Activated CD4-positive, alpha-beta T cell treated with anti-CD3 and anti-CD28 coated beads, Interleukin-2, amount 50 U/mL, for 24 hours (primary cell): ENCODE measurements at regions not wholly inside any gene's neighbourhood (a gene's known extent, or its start where the extent isn't known, plus 50 kb on each side); places are given as distances from the start of the nearest gene placed in this dataset.
"Not testable (repeated sequence)": the region's sequence is repeated elsewhere in the genome, so short reads cannot be mapped to it uniquely, and the experiment has no call there.

Source experiments
- DNase-seq, 2 donors: peaks; one replicate each; pipeline ENCODE4 v3.0.0-alpha.2; 2020; ENCODE audit warnings: low read depth in 1 of 2, low spot score in 1 of 2

DNA sequence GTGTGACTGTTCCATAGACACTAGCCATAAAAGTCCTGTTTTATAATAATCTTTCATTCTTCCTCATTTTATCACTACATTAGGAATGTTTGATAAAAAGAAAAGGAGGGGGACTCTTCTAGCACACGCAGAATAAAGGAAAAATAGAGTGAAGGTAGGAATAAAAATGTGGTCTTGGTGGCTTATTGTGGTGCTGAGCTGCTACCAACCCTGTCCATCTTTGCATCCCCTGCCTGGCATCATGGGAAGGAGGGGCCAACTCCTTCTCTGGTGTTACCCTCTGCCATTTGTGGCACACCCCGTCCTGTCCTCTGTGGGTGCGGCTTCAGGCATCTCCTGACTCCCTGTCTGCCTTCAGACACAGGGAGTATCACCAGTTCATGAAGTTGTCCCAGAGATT lies 104.9 kb upstream of the ZNF536 start:
- no peak for DNase-seq

DNA sequence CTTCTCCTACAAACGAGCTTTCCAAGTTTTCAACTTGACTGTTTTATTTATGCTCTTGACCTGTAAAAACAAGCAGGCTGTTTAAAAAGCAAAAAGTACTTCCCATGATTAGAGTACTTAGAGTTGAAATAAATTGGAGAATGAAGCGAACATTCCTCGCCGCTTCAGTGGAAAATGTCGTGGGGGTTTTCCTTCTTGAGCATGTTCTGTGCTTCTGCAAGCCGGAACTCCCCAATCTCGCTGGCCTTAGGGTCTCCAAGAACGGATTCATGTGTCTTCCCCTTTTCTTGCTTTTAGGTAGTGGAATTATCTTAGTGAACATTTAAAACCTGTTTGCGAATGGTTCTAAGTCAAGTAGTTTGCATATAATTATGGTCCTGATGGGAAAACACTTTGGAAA lies 103.6 kb upstream of the ZNF536 start:
- DNase-seq, result no peak

DNA sequence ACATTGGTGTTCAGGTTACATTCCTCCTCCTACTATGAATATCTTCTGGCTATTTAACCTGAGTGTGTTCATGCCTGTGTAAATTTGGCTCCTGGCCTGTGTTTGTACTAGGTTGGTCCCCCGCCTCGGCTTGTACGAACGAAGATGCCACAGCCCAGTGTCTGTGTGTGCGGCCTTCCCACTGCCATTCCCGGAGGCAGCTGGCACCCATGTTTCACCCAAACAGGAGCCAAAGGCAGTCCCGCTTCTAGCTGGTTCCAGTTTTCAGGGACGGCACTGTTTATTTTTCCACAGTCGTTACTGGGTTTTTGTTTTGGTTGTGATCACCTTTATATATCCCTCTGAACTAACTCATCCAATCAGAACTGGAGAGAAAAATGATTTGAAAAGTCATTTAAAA lies 102.5 kb upstream of the ZNF536 start:
- DNase-seq, result no peak

DNA sequence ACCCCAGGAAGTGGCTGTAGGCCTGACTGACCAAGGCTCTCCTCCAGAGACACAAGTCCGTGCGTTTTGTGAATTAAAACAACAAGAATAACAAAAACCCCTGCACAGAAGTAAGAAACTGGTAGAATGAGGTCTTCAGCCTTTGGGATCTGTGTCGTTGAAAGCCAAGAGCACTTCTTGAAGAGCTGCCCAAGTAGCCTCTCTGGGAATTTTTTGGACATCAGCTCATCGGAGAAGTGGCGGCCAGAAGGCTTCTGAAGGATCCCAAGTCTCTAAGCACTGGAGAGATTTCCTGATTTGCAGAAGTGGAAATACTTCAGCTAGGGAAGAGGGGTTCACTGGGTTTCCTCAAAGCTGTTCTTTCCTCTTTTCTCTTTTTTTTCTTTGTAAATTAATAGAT lies 100.4 kb upstream of the ZNF536 start:
- DNase-seq, result no peak

DNA sequence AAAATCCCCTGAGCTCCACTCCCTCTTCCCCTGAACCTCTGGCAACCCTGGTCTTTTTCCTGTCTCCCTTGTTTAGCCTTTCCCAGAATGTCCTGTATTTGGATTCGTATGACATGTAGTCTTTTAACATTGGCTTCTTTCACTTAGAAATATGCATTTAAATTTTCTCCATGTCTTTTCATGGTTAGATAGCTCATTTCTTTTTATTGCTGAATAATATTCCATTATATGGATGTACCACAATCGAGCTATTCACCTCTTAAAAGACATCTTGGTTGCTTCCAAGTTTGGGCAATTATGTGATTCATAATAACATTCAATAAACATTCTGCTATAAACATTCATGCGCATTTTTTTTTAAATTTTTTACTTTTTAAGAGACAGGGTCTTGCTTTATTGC lies 99.6 kb upstream of the ZNF536 start:
- no peak for DNase-seq

DNA sequence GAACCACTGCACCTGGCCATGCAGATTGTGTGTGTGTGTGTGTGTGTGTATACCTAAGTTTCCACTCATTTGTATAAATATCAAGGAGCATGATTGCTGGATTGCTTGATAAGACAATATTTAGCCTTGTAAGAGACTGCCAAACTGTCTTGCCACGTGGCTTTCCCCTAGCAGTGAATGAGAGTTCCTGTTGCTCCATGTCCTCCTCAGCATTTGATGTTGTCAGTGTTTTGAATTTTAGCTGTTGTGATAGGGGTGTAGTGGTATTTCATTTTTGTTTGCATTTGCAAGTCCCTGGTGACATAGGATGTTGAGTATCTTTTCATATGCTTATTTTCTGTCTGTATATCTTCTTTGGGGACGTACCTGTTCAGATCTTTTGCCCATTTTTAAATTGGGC lies 99.0 kb upstream of the ZNF536 start:
- DNase-seq, result no peak

DNA sequence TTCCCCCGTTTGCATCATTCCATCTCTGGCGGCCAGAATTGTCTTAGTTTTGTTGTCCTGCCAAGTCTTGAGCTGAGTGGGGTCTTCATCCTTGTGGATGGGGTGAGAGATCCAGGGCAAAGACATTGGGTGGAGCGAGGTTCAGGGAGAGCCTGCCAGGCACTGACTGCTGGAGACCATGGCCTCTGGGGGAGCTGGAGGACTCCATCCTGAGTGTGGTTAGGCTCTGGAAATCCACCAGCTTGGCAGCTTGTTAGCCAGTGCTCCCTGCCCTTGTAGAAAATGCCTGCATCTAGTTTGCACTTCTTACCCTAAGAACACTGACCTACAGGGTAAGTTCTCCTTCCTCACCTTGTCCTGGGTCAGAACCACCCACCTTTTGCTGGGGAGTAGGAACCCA lies 97.2 kb upstream of the ZNF536 start:
- DNase-seq, result no peak

DNA sequence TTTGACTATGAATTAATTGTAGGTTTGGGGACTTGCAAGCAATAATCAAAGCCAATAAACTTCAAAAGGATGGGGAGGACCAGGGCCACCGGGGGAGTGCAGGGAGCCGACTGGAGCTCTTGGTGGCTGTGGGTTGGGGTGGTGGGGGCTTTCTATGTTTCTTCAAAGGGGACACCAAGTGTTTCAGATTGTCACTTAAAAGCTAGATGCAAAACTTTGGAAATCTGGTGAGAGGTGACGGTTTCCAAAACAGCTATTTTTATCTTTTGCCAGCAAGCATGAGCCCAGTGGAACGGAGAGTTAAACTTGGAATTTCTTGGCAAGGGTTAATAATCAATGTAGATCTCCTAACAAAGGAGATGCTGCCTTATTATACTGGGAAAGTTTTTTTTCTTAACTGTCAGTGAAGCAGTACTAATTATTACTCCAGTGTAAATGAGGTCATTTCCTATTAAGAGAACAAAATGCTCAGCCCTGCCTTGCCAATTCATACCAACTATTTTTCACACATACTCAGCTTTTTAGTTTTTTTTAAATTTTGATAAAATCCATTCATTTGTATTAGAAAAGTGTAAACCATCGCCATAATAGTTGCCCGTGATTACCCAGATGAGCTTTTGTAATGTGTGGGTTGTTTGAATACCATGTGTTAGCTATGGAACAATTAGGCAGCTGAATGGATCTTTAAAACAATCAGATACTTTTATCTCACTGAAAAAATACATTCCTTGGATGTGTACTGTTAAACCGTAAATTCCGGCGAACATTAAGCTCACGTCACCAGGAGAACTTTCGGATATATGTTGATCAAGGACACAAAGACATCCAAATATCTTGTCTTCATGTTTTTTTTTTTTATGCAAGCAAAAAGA lies 95.9 kb upstream of the ZNF536 start:
- DNase-seq, result no peak

DNA sequence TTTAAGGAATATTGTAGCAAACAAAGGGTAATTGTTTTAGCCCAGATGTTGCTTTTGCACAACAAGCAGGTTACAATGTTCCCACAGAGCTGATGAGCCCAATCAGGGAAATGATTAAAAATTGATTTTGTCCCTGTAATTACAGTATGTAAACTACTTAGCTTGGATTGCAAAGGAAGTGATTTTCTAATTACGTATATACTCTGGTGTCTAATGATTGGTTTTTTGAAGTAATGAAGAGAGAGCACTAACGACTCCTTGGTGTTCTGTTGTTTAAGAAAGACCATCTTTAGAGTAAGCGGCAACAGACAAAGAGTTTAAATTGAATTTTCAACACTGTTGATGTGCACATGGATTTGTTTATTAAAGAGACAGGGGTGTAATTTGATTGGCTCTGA lies 95.3 kb upstream of the ZNF536 start:
- DNase-seq, result no peak

DNA sequence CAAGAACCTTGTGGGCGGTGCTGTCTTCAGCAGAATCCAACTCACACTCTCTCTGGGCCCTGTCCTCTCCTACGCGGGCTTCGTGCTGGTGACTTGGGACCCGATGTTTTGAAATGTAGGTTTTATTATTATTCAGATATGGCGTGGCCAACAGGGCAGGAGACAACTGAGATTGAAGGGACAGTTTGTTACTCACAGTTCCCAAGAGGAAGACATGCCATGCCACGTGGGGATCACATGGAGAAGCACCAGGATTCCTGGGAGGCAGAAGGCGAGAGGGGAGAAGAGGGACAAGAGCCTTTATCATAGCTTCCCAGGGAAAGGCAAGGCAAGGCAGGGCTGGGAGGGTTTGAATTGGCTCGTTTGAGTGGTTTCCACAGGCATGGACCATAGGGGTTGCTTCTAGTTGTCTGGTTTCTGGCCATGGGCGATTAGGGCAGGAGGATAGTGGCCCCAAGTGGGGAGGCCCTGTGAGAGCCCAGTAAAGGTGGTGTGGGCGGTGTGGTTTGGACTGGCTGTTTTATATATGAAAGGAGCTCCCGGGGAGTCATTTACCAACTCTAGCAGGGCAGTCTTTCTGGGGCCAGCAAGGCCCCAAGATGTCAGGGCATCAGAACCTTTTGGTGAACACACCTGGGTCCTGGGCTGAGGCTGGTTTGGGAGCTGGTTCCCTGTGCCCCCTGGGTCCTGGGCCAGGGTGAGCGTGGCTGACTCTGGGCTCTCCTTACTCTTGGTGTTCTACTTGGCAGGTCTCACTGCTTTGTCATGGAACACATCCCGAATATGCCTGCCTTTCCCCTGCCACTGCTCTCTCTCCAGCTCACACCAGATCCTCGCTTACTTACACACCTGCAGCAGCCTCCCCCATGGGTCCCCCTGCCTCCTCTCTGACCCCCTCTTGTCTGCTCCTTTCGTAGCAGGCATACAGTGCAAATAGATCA lies 94.0 kb upstream of the ZNF536 start:
- no peak for DNase-seq

DNA sequence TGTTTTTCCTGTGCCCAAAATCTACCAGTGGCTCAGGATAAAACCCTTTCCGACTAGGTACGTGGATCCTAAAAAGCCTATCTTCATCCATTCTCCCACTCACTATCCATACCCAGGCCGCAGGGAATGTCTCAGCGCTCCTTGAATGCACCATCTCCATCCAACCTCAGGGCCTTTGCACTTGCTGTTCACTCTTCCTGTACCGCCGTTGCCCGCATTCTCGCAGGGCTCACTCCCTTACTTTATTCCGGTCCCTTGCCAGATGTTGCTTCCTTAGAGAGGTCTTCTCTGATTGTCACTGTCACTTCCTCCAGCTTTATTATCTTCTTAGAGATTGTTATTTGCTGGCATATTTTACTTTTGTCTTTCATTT lies 93.3 kb upstream of the ZNF536 start:
- no peak for DNase-seq

DNA sequence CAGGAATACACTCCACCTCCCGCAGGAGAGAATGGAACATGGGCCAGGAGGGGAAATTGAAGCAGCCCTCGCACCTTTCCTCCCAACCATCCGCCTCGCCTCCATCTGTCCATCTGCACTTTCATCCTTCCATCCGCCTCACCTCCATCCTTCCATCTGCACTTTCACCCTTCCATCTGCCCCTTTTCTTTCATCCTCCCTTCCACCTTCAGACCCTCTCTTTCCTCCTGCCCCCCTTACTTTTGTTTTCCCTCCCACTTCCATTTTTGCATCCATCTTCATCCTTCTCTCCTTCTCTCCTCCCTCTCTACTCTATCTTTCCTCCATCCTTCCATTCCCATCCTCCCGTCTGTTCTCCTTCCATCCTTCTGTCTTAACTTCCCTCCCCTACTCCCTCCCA lies 92.2 kb upstream of the ZNF536 start:
- DNase-seq, result no peak

DNA sequence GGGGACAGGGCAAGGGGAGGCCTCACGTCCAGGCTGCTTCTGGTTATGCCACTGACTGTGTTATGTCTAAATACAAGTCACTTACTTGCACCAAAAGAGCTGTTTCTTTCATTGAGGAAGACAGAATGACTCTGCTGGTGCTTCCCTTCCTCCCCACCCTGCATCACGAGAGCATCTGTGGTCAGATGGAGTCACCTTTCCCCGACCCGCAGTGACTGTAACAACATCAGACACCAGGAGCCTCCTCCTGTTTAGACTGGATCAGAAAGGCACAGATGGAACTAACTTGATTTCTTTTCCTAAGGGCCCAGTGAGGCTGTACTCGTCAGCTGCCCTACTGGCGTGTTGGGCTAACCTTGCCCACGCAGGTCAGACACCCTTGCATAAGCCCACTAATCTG lies 90.3 kb upstream of the ZNF536 start:
- no peak for DNase-seq

DNA sequence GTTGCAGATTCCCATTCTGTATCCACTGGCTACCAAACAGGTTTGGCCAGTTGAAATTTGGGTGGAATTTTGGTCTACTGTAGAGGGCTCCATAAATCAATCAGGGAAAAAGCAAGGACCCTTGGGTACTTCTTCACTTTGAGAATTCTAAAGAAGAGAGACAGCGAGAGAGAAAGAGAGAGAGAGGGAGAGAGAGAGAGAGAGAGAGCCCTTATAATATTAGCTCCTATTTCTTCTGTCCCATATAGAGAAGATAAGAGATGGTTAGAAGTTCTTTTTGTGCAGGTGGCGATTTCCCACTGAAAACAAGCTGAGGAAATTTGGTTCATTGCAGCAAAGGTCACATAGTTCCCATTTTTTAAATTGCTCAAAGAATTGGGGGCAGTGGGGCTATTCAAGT lies 88.6 kb upstream of the ZNF536 start:
- no peak for DNase-seq

DNA sequence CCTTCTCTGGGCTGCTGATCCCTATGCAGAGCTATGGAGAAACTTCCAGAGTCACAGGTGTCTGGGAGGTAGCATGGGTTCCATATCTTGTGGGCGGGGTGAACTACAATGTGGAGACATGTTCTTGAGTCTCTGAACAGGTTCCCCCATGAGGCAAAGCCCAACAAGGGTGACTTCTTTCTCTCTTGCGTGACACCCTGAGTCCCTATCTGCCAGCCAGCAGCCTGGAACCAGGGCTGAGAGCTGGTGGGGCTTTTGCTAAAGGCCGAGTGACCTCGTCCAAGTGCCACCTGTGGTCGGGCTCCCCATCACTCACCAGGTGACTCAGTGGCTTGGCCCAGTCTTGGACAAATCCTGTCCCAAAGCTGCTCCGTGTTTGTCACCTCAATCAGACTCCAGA lies 88.0 kb upstream of the ZNF536 start:
- DNase-seq, result no peak

DNA sequence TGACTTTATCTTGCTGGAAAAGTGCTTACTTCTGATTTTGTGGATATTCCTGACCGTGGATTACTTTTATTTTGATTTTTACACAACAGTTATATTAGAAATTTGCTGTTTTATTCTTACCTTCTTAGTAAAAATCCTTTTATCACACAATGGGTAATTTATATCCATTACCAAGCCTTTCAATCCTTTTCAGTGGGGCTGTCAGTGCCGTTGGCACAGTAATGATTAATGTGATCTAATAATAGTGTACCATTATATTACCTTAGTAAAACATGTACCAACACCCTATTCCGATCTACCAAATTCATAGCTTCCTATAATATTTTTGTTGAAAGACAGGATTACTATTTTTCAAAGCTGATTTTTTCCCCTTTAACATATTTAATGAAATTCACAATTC lies 87.3 kb upstream of the ZNF536 start:
- no peak for DNase-seq

DNA sequence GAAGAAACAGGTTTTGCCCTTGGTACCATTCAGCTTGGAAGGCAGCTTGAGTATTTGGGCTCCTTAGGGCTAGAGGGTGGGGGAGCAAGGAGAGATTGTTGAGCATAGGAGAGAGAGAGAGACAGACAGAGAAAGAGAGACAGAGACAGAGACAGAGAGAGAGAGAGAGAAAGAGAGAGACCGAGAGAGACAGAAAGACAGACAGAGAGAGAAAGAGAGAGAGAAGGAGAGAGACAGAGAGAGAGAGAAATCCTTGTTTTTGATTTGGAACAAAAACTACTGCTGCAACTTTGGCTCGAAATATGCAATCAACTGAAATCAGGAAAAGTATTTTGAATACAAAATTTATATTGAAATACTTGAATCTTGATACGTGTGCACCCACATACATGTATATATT lies 85.8 kb upstream of the ZNF536 start:
- no peak for DNase-seq

DNA sequence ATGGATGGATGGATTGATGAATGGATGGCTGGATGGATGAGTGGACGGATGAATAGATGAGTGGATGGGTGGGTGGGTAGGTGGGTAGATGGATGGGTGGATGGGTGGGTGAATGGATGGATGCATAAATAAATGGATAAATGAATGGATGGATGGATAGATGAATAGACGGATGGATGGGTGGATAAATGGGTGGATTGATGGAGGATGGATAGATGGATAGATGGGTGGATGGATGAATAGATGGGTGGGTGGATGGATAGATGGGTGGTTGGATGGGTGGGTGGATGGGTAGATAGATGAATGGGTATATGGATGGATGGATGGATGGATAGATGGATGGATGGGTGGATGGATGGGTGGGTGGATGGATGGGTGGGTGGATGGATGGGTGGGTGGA lies 84.9 kb upstream of the ZNF536 start:
- no peak for DNase-seq

DNA sequence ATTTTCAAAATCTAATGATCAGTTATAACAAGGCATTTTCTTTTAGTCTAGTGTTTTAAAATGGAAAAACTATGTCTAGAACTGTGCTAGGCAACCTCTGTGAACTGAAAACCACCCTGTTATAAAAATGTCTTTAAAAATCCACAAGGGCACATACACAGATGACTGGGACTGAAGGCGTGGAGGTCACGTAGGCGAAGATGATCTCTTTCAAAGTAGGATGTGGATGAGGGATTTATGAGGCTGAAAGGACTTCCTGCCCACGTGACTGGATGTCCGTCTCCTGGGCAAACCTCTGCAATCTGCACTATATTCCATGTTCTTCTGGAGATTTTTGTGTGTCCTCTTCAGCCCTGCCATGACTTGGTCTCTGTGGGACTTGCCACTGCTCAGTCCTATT lies 84.2 kb upstream of the ZNF536 start:
- DNase-seq, result no peak

DNA sequence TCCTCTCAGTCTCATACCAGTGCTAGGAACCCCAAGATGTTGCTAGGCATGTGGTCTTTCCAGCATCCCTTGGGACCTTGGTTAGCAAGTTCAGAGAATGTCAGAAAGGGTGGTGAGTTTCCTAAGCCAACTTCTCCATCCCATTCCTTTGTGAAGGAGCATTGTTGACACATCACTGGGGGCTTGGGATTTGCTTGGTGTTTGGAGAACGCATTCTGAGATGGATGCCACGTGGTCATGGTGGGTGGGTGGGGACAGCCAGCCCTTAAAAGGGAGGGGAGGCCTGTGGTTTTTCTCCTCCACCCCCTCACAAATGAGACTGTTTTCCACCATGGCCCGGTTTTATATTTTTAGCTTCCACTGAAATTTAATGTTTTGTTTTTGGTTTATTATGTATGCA lies 83.3 kb upstream of the ZNF536 start:
- DNase-seq, result no peak

DNA sequence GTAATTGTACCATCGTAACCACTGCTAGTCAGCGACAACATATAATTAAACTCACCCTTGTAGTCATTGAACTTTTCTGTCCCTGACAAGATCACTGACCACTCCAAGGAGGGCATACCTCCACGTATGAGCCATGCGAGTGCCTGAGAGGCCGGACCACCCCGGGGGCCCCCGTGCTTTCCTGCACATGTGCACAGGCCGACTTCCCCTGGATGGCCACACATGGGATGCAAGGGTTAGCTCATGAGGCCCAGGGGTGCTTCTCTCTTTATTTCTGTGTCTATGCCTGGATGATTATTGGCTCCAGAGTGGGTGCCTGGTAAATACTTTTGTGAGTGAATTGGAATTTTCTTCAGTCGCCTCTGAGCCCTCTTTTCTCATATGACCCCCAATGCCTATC lies 82.8 kb upstream of the ZNF536 start:
- no peak for DNase-seq

DNA sequence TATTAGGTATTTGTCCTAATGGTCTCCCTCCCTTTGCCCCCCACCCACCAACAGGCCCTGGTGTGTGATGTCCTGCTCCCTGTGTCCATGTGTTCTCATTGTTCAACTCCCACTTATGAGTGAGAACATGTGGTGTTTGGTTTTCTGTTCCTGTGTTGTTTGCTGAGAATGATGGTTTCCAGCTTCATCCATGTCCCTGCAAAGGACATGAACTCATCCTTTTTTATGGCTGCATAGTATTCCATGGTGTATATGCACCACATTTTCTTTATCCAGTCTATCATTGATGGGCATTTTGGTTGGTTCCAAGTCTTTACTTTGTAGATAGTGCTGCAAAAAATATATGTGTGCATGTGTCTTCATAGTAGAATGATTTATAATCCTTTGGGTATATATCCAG lies 81.4 kb upstream of the ZNF536 start:
- not testable (repeated sequence) for DNase-seq
